Lung (tissue), 11 donors: ENCODE measurements at regions not wholly inside any gene's neighbourhood (a gene's known extent, or its start where the extent isn't known, plus 50 kb on each side); places are given as distances from the start of the nearest gene placed in this dataset.

Source experiments
- ATAC-seq: fragments of 200-7000 bp; cut with Tn5 transposase; one replicate; pipeline ENCODE4 v1.9.1; 2020; ENCODE audit warnings: moderate number of reproducible peaks; ENCODE audit not compliant: insufficient read depth, low FRiP score
- DNase-seq, 3 donors: peaks; one replicate each; pipeline ENCODE4 v3.0.0-alpha.2; 2013 to 2017
- H3K27ac ChIP-seq, 2 donors: one replicate each; pipeline ENCODE4 v1.5.1; 2013; ENCODE audit warnings: mild to moderate bottlenecking in 2 of 2, moderate library complexity in 2 of 2, control low read depth in 1 of 2, inconsistent platforms in 1 of 2, low read depth in 1 of 2, low read length in 1 of 2
- H3K27me3 ChIP-seq, 3 donors: one replicate each; pipeline ENCODE4 v1.5.1; 2013; ENCODE audit warnings: low read length in 2 of 3; ENCODE audit not compliant: control insufficient read depth in 3 of 3, insufficient read depth in 3 of 3
- H3K36me3 ChIP-seq, 4 donors: one replicate each; pipeline ENCODE4 v1.5.1; 2013; ENCODE audit warnings: low read length in 4 of 4, mild to moderate bottlenecking in 1 of 4, moderate library complexity in 1 of 4; ENCODE audit not compliant: control insufficient read depth in 4 of 4, insufficient read depth in 4 of 4
- H3K4me1 ChIP-seq, 5 donors: one replicate each; pipeline ENCODE4 v1.5.1; 2013; ENCODE audit warnings: low read length in 5 of 5, mild to moderate bottlenecking in 2 of 5, moderate library complexity in 1 of 5; ENCODE audit not compliant: control insufficient read depth in 5 of 5, insufficient read depth in 5 of 5
- H3K4me3 ChIP-seq: one replicate; pipeline ENCODE4 v1.5.1; 2013; ENCODE audit warnings: mild to moderate bottlenecking, control low read depth, moderate library complexity
- H3K9ac ChIP-seq, 2 donors: one replicate each; pipeline ENCODE4 v1.5.1; 2013; ENCODE audit warnings: low read length in 2 of 2, control low read depth in 1 of 2; ENCODE audit not compliant: insufficient read depth in 1 of 2
- H3K9me3 ChIP-seq, 4 donors: one replicate each; pipeline ENCODE4 v1.5.1; 2013; ENCODE audit warnings: low read length in 3 of 4, mild to moderate bottlenecking in 1 of 4, moderate library complexity in 1 of 4; ENCODE audit not compliant: control insufficient read depth in 4 of 4, insufficient read depth in 3 of 4
- CTCF ChIP-seq: IDR thresholded peaks from 2 replicates; pipeline ENCODE4 v1.5.1; 2012; ENCODE audit warnings: mild to moderate bottlenecking; ENCODE audit errors: control extremely low read depth, extremely low read depth
- WGBS, 2 donors: extraction: QIAGEN DNeasy Blood & Tissue Kit; methylation state at CpG; one replicate each; pipeline ENCODE4 v1.1.7; 2013; 5-methylcytosine and 5-hydroxymethylcytosine counted together
- donor health status: control.
- donor health status: control.
- donor health status: Bipolar disorder and iron deficiency.
- donor health status: healthy.
- donor health status: DM: yes; HTN: yes; CAD: no.

- Histone ChIP-seq H3K36me3 (no peaks in the 10 kb centered on the region), H3K9ac (no peak overlapping the region), H3K4me3 (no peak overlapping the region), H3K27me3 (no peaks in the 10 kb centered on the region), H3K27ac (no peak overlapping the region), H3K9me3 (peaks cover 0 to 3% (median under 1%) of the 10 kb centered on the region in 4 donors), H3K4me1 (no peaks in the 10 kb centered on the region)
- ATAC-seq (no peak), DNase-seq (no peak)
- 77 to 86% methylated on average over 9 of the region's 9 CpGs for whole genome bisulfite sequencing, 2 donors
- no peak for TF ChIP-seq CTCF
These were observed 214.5 kb upstream of the PLD5 start for GRCh38 chr1:242738702-242739645.

- Histone ChIP-seq H3K36me3 (no peaks in the 10 kb centered on the region), H3K9ac (no peak overlapping the region), H3K4me3 (no peak overlapping the region), H3K4me1 (no peaks in the 10 kb centered on the region), H3K27me3 (no peaks in the 10 kb centered on the region), H3K9me3 (peaks cover 0 to 7% (median under 1%) of the 10 kb centered on the region in 4 donors), H3K27ac (no peak overlapping the region)
- no peak for TF ChIP-seq CTCF
- WGBS, 2 donors = 38 to 60% methylated on average over 1 of the region's 1 CpG
- no peak for ATAC-seq
- peak in 2 of 3 donors; percentile 79 to 85 for DNase-seq
These were observed 212.1 kb upstream of the PLD5 start for GRCh38 chr1:242736611-242737010.

GRCh38 chr1:242735323-242735722 is 210.8 kb upstream of the PLD5 start:
- H3K27ac ChIP-seq = no peak overlapping the region
- no peaks in the 10 kb centered on the region for H3K36me3 ChIP-seq
- no peak overlapping the region for H3K9ac ChIP-seq
- H3K4me3 ChIP-seq = no peak overlapping the region
- ATAC-seq (no peak), DNase-seq (no peak)
- no peak for TF ChIP-seq CTCF
- no peaks in the 10 kb centered on the region for H3K4me1 ChIP-seq
- H3K9me3 ChIP-seq = peaks cover 0 to 3% (median 0%) of the 10 kb centered on the region in 4 donors
- no peaks in the 10 kb centered on the region for H3K27me3 ChIP-seq
